ENCODE measurements at regions not wholly inside any gene's neighbourhood (a gene's known extent, or its start where the extent isn't known, plus 50 kb on each side); places are given as distances from the start of the nearest gene placed in this dataset.

- no peak overlapping the region for H3K27ac Mint-ChIP-seq
- ATAC-seq (no peak), DNase-seq (no peak)
- H3K9me3 ChIP-seq (ENCODE audit: control insufficient read depth, low read length, poor library complexity, severe bottlenecking): no peaks in the 10 kb centered on the region
- no peaks in the 10 kb centered on the region for H3K4me1 Mint-ChIP-seq
- H3K4me3 Mint-ChIP-seq: no peak overlapping the region
- no peaks in the 10 kb centered on the region for H3K27me3 Mint-ChIP-seq
- H3K36me3 Mint-ChIP-seq (ENCODE audit: low read depth): no peaks in the 10 kb centered on the region
Observed at GRCh38 chr5:116905885-116906284, 331.3 kb upstream of the SEMA6A start.

GRCh38 chr5:116900793-116901192 is 326.2 kb upstream of the SEMA6A start:
- Mint-ChIP-seq H3K36me3 (ENCODE audit: low read depth) (no peaks in the 10 kb centered on the region), H3K27me3 (no peaks in the 10 kb centered on the region), H3K4me1 (no peaks in the 10 kb centered on the region), H3K4me3 (no peak overlapping the region), H3K27ac (no peak overlapping the region)
- H3K9me3 ChIP-seq (ENCODE audit: control insufficient read depth, low read length, poor library complexity, severe bottlenecking): no peaks in the 10 kb centered on the region
- no peak for DNase-seq
- ATAC-seq: no peak

- Mint-ChIP-seq H3K27me3 (no peaks in the 10 kb centered on the region), H3K4me1 (no peaks in the 10 kb centered on the region), H3K4me3 (no peak overlapping the region), H3K36me3 (ENCODE audit: low read depth) (no peaks in the 10 kb centered on the region), H3K27ac (no peak overlapping the region)
- ATAC-seq: no peak
- no peaks in the 10 kb centered on the region for H3K9me3 ChIP-seq (ENCODE audit: control insufficient read depth, low read length, poor library complexity, severe bottlenecking)
- DNase-seq: no peak
Observed at GRCh38 chr5:116898917-116899316, 324.3 kb upstream of the SEMA6A start.

- Mint-ChIP-seq H3K4me3 (no peak overlapping the region), H3K27ac (no peak overlapping the region), H3K36me3 (ENCODE audit: low read depth) (no peaks in the 10 kb centered on the region), H3K4me1 (no peaks in the 10 kb centered on the region), H3K27me3 (no peaks in the 10 kb centered on the region)
- DNase-seq: no peak
- no peaks in the 10 kb centered on the region for H3K9me3 ChIP-seq (ENCODE audit: control insufficient read depth, low read length, poor library complexity, severe bottlenecking)
- no peak for ATAC-seq
Observed at GRCh38 chr5:116897291-116897690, 322.7 kb upstream of the SEMA6A start.

GRCh38 chr5:116896001-116896400 is 321.4 kb upstream of the SEMA6A start:
- Mint-ChIP-seq H3K4me3 (no peak overlapping the region), H3K27ac (no peak overlapping the region), H3K4me1 (no peaks in the 10 kb centered on the region), H3K27me3 (no peaks in the 10 kb centered on the region), H3K36me3 (ENCODE audit: low read depth) (no peaks in the 10 kb centered on the region)
- DNase-seq: no peak
- no peaks in the 10 kb centered on the region for H3K9me3 ChIP-seq (ENCODE audit: control insufficient read depth, low read length, poor library complexity, severe bottlenecking)
- no peak for ATAC-seq

GRCh38 chr5:116892993-116893392 is 318.4 kb upstream of the SEMA6A start:
- no peaks in the 10 kb centered on the region for H3K27me3 Mint-ChIP-seq
- H3K4me1 Mint-ChIP-seq: no peaks in the 10 kb centered on the region
- DNase-seq (no peak), ATAC-seq (no peak)
- H3K27ac Mint-ChIP-seq: no peak overlapping the region
- H3K9me3 ChIP-seq (ENCODE audit: control insufficient read depth, low read length, poor library complexity, severe bottlenecking): no peaks in the 10 kb centered on the region
- no peaks in the 10 kb centered on the region for H3K36me3 Mint-ChIP-seq (ENCODE audit: low read depth)
- H3K4me3 Mint-ChIP-seq: no peak overlapping the region

- no peak for DNase-seq
- no peaks in the 10 kb centered on the region for H3K4me1 Mint-ChIP-seq
- no peak overlapping the region for H3K4me3 Mint-ChIP-seq
- no peaks in the 10 kb centered on the region for H3K9me3 ChIP-seq (ENCODE audit: control insufficient read depth, low read length, poor library complexity, severe bottlenecking)
- no peak for ATAC-seq
- no peak overlapping the region for H3K27ac Mint-ChIP-seq
- H3K36me3 Mint-ChIP-seq (ENCODE audit: low read depth): no peaks in the 10 kb centered on the region
- no peaks in the 10 kb centered on the region for H3K27me3 Mint-ChIP-seq
Observed at GRCh38 chr5:116887104-116887503, 312.5 kb upstream of the SEMA6A start.

GRCh38 chr5:116885825-116886224 is 311.2 kb upstream of the SEMA6A start:
- H3K27me3 Mint-ChIP-seq: no peaks in the 10 kb centered on the region
- no peak for DNase-seq
- no peak overlapping the region for H3K27ac Mint-ChIP-seq
- no peak for ATAC-seq
- H3K4me3 Mint-ChIP-seq: no peak overlapping the region
- no peaks in the 10 kb centered on the region for H3K9me3 ChIP-seq (ENCODE audit: control insufficient read depth, low read length, poor library complexity, severe bottlenecking)
- H3K4me1 Mint-ChIP-seq: no peaks in the 10 kb centered on the region
- no peaks in the 10 kb centered on the region for H3K36me3 Mint-ChIP-seq (ENCODE audit: low read depth)

GRCh38 chr5:116883875-116884274 is 309.3 kb upstream of the SEMA6A start:
- H3K9me3 ChIP-seq (ENCODE audit: control insufficient read depth, low read length, poor library complexity, severe bottlenecking): no peaks in the 10 kb centered on the region
- no peak for ATAC-seq
- no peaks in the 10 kb centered on the region for H3K36me3 Mint-ChIP-seq (ENCODE audit: low read depth)
- H3K4me1 Mint-ChIP-seq: no peaks in the 10 kb centered on the region
- no peaks in the 10 kb centered on the region for H3K27me3 Mint-ChIP-seq
- H3K4me3 Mint-ChIP-seq: no peak overlapping the region
- DNase-seq: no peak
- no peak overlapping the region for H3K27ac Mint-ChIP-seq

- no peaks in the 10 kb centered on the region for H3K27me3 Mint-ChIP-seq
- DNase-seq (no peak), ATAC-seq (no peak)
- no peak overlapping the region for H3K4me3 Mint-ChIP-seq
- H3K9me3 ChIP-seq (ENCODE audit: control insufficient read depth, low read length, poor library complexity, severe bottlenecking): no peaks in the 10 kb centered on the region
- no peak overlapping the region for H3K27ac Mint-ChIP-seq
- no peaks in the 10 kb centered on the region for H3K4me1 Mint-ChIP-seq
- H3K36me3 Mint-ChIP-seq (ENCODE audit: low read depth): no peaks in the 10 kb centered on the region
Observed at GRCh38 chr5:116881921-116882531, 307.4 kb upstream of the SEMA6A start.

- H3K9me3 ChIP-seq (ENCODE audit: control insufficient read depth, low read length, poor library complexity, severe bottlenecking): no peaks in the 10 kb centered on the region
- ATAC-seq (no peak), DNase-seq (no peak)
- Mint-ChIP-seq H3K27me3 (no peaks in the 10 kb centered on the region), H3K36me3 (ENCODE audit: low read depth) (no peaks in the 10 kb centered on the region), H3K4me1 (no peaks in the 10 kb centered on the region), H3K4me3 (no peak overlapping the region), H3K27ac (no peak overlapping the region)
Observed at GRCh38 chr5:116880601-116881000, 306.0 kb upstream of the SEMA6A start.

- no peak overlapping the region for H3K4me3 Mint-ChIP-seq
- DNase-seq: no peak
Observed at GRCh38 chr5:116880150-116880549, 305.5 kb upstream of the SEMA6A start.

GRCh38 chr5:116876240-116876840 is 301.7 kb upstream of the SEMA6A start:
- no peaks in the 10 kb centered on the region for H3K9me3 ChIP-seq (ENCODE audit: control insufficient read depth, low read length, poor library complexity, severe bottlenecking)
- no peak for ATAC-seq
- no peak for DNase-seq
- Mint-ChIP-seq H3K27me3 (no peaks in the 10 kb centered on the region), H3K36me3 (ENCODE audit: low read depth) (no peaks in the 10 kb centered on the region), H3K4me3 (no peak overlapping the region), H3K27ac (no peak overlapping the region), H3K4me1 (no peaks in the 10 kb centered on the region)

More at GRCh38 chr5:116880150-116880549, 305.5 kb upstream of the SEMA6A start:
- Mint-ChIP-seq H3K36me3 (ENCODE audit: low read depth) (no peaks in the 10 kb centered on the region), H3K4me1 (no peaks in the 10 kb centered on the region), H3K27me3 (no peaks in the 10 kb centered on the region), H3K27ac (no peak overlapping the region)
- H3K9me3 ChIP-seq (ENCODE audit: control insufficient read depth, low read length, poor library complexity, severe bottlenecking): no peaks in the 10 kb centered on the region
- ATAC-seq: no peak

GRCh38 chr5:116872986-116873385 is 298.4 kb upstream of the SEMA6A start:
- Mint-ChIP-seq H3K27me3 (no peaks in the 10 kb centered on the region), H3K4me1 (no peaks in the 10 kb centered on the region), H3K36me3 (ENCODE audit: low read depth) (no peaks in the 10 kb centered on the region), H3K4me3 (no peak overlapping the region), H3K27ac (no peak overlapping the region)
- DNase-seq (no peak), ATAC-seq (no peak)
- no peaks in the 10 kb centered on the region for H3K9me3 ChIP-seq (ENCODE audit: control insufficient read depth, low read length, poor library complexity, severe bottlenecking)

Measured in T-helper 17 cell (primary cell).